ENCODE measurements at regions not wholly inside any gene's neighbourhood (a gene's known extent, or its start where the extent isn't known, plus 50 kb on each side); places are given as distances from the start of the nearest gene placed in this dataset.

DNA sequence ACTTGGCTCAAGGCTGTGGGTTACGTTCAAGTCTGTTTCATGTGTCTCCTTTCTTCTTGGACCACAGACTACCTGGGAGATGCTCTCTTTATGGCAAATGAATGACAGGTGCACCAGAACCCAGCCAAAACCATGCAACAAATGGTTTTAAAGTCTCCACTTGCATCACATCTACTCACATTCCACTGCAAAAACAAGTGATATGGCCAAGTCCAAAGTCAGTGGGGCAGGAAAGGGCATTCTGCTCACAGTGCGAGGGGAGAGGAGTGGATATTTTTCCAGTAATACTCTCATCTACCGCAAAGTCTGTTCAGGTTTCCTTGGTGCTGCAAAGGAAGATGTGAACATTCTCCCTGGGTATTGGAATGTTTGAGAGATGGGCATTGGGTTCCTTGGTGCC is 120.5 kb downstream of the UCHL1 start:
- Histone ChIP-seq H2AFZ (ENCODE audit: insufficient read depth, low read depth, low read length, poor library complexity, severe bottlenecking) (no peak overlapping the region), H3K79me2 (ENCODE audit: control insufficient read depth, insufficient read depth, low read length) (no peaks in the 10 kb centered on the region), H3K27me3 (replicated peaks in 1 of 4; ENCODE audit: control extremely low read depth in 1 of 4, control insufficient read depth in 3 of 4, insufficient read depth in 4 of 4, low read length in 3 of 4) (no peaks in the 10 kb centered on the region), H4K20me1 (ENCODE audit: control insufficient read depth, insufficient read depth, low read length, poor library complexity, severe bottlenecking) (no peaks in the 10 kb centered on the region), H3K9me3 (ENCODE audit: control extremely low read depth in 1 of 3, control insufficient read depth in 2 of 3, insufficient read depth in 1 of 3, low read length in 2 of 3) (peaks cover 0 to 3% (median 0%) of the 10 kb centered on the region in 3 donors), H3K4me2 (replicated peaks; ENCODE audit: low read depth, low read length, poor library complexity, severe bottlenecking) (no peak overlapping the region), H3K27ac (ENCODE audit: low read length in 2 of 2) (no peak overlapping the region), H3K4me3 (ENCODE audit: control extremely low read depth in 1 of 5, extremely low read depth in 1 of 5, insufficient read depth in 1 of 5, low read depth in 2 of 5, low read length in 4 of 5) (no peak overlapping the region), H3K4me1 (ENCODE audit: control insufficient read depth in 2 of 2, insufficient read depth in 2 of 2, low read length in 2 of 2) (no peaks in the 10 kb centered on the region), H3K36me3 (replicated peaks in 1 of 2; ENCODE audit: control extremely low read depth in 1 of 2, control insufficient read depth in 1 of 2, extremely low read depth in 1 of 2, insufficient read depth in 2 of 2, low read length in 1 of 2) (no peaks in the 10 kb centered on the region), H3K9ac (ENCODE audit: low read length) (no peak overlapping the region)
- H3K4me1 Mint-ChIP-seq, result no peaks in the 10 kb centered on the region
- no peak overlapping the region for H3K4me3 Mint-ChIP-seq
- intact Hi-C loops (cut with micrococcal nuclease), result no loop called here
- ATAC-seq (ENCODE audit: low read depth), result no peak
- DNase-seq, result no peak
- H3K9me3 Mint-ChIP-seq (ENCODE audit: insufficient read depth), result peaks cover 8% of the 10 kb centered on the region
- H3K27me3 Mint-ChIP-seq, result no peaks in the 10 kb centered on the region
- 75% methylated on average over 2 of the region's 3 CpGs for WGBS (ENCODE audit: insufficient coverage)
- CTCF ChIA-PET, result no interaction called here
- TF ChIP-seq EZH2 (IDR thresholded peaks at IDR 0.05; ENCODE audit: borderline replicate concordance, insufficient read depth, low read depth, low read length, poor library complexity, severe bottlenecking), result no peak
- TF ChIP-seq CTCF (IDR thresholded peaks at IDR 0.05), result no peak
- no peak overlapping the region for H3K27ac Mint-ChIP-seq
- POLR2A ChIA-PET, result no interaction called here

DNA sequence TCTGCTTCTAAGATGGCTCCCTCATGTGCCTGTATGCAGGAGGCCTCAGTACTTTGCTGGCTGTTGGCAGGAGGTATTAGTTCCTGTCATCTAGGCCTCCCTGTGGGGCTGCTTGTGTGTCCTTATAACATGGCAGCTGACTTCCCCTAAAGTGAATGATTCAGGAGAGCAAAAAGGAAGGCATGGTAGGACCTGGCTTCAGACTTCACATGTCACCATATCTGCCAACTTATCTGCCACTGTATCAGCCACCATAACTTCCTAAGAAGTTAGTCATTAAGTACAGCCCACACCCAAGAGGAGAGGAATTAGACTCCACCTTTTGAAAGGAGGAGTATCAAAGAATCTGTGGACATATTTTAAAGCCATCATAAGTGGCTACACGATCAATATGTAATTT is 122.5 kb downstream of the UCHL1 start:
- Histone ChIP-seq H3K9me3 (ENCODE audit: control extremely low read depth in 1 of 3, control insufficient read depth in 2 of 3, insufficient read depth in 1 of 3, low read length in 2 of 3) (peaks cover 0 to 3% (median 0%) of the 10 kb centered on the region in 3 donors), H3K79me2 (ENCODE audit: control insufficient read depth, insufficient read depth, low read length) (no peaks in the 10 kb centered on the region), H3K27me3 (replicated peaks in 1 of 4; ENCODE audit: control extremely low read depth in 1 of 4, control insufficient read depth in 3 of 4, insufficient read depth in 4 of 4, low read length in 3 of 4) (no peaks in the 10 kb centered on the region), H3K4me2 (replicated peaks; ENCODE audit: low read depth, low read length, poor library complexity, severe bottlenecking) (no peak overlapping the region), H3K36me3 (replicated peaks in 1 of 2; ENCODE audit: control extremely low read depth in 1 of 2, control insufficient read depth in 1 of 2, extremely low read depth in 1 of 2, insufficient read depth in 2 of 2, low read length in 1 of 2) (no peaks in the 10 kb centered on the region), H3K4me1 (ENCODE audit: control insufficient read depth in 2 of 2, insufficient read depth in 2 of 2, low read length in 2 of 2) (no peaks in the 10 kb centered on the region), H3K27ac (ENCODE audit: low read length in 2 of 2) (no peak overlapping the region), H3K9ac (ENCODE audit: low read length) (no peak overlapping the region), H2AFZ (ENCODE audit: insufficient read depth, low read depth, low read length, poor library complexity, severe bottlenecking) (no peak overlapping the region), H4K20me1 (ENCODE audit: control insufficient read depth, insufficient read depth, low read length, poor library complexity, severe bottlenecking) (no peaks in the 10 kb centered on the region), H3K4me3 (ENCODE audit: control extremely low read depth in 1 of 5, extremely low read depth in 1 of 5, insufficient read depth in 1 of 5, low read depth in 2 of 5, low read length in 4 of 5) (no peak overlapping the region)
- H3K27me3 Mint-ChIP-seq, result no peaks in the 10 kb centered on the region
- intact Hi-C loops (cut with micrococcal nuclease), result no loop called here
- CTCF ChIA-PET, result no interaction called here
- no peak overlapping the region for H3K27ac Mint-ChIP-seq
- peaks cover 8% of the 10 kb centered on the region for H3K9me3 Mint-ChIP-seq (ENCODE audit: insufficient read depth)
- TF ChIP-seq CTCF (IDR thresholded peaks at IDR 0.05) (no peak), EZH2 (IDR thresholded peaks at IDR 0.05; ENCODE audit: borderline replicate concordance, insufficient read depth, low read depth, low read length, poor library complexity, severe bottlenecking) (no peak)
- ATAC-seq (ENCODE audit: low read depth) (no peak), DNase-seq (no peak)
- POLR2A ChIA-PET, result no interaction called here
- no peaks in the 10 kb centered on the region for H3K4me1 Mint-ChIP-seq
- no peak overlapping the region for H3K4me3 Mint-ChIP-seq
- no CpG with 5 or more reads among the region's 1 CpG for WGBS (ENCODE audit: insufficient coverage)

All from B cell (primary cell).